Karpas-422 (cell line): ENCODE measurements at regions not wholly inside any gene's neighbourhood (a gene's known extent, or its start where the extent isn't known, plus 50 kb on each side); places are given as distances from the start of the nearest gene placed in this dataset.

Experiments
- DNase-seq: peaks from one replicate; pipeline ENCODE4 v3.0.0-alpha.2; 2015
- H2AFZ ChIP-seq: fragments of 200-600 bp; sonication (generic); 2 replicates; pipeline ENCODE4 v1.6.1; 2014; ENCODE audit warnings: antibody characterized with exemption, low read length, mixed read lengths
- H3K27ac ChIP-seq: fragments of 200-600 bp; sonication (generic); 2 replicates; pipeline ENCODE4 v1.5.1; 2014; ENCODE audit warnings: mild to moderate bottlenecking, low read length, moderate library complexity
- H3K27me3 ChIP-seq: fragments of 200-600 bp; sonication (generic); 2 replicates; pipeline ENCODE4 v1.6.1; 2014; ENCODE audit warnings: low read length, mixed read lengths
- H3K36me3 ChIP-seq: fragments of 200-600 bp; sonication (generic); 2 replicates; pipeline ENCODE4 v1.6.1; 2014; ENCODE audit warnings: low read length, mixed read lengths; ENCODE audit not compliant: insufficient read depth
- H3K4me1 ChIP-seq: fragments of 200-600 bp; sonication (generic); 2 replicates; pipeline ENCODE4 v1.6.1; 2014; ENCODE audit warnings: mild to moderate bottlenecking, low read length, mixed read lengths
- H3K4me2 ChIP-seq: fragments of 200-600 bp; sonication (generic); 2 replicates; pipeline ENCODE4 v1.6.1; 2014; ENCODE audit warnings: low read length, low read depth, mild to moderate bottlenecking; ENCODE audit not compliant: poor library complexity, severe bottlenecking
- H3K4me3 ChIP-seq: fragments of 200-600 bp; sonication (generic); 2 replicates; pipeline ENCODE4 v1.5.1; 2014; ENCODE audit warnings: mild to moderate bottlenecking, antibody characterized with exemption, low read length, mixed read lengths
- H3K79me2 ChIP-seq: fragments of 200-600 bp; sonication (generic); 2 replicates; pipeline ENCODE4 v1.6.1; 2014; ENCODE audit warnings: mild to moderate bottlenecking, low read length, mixed read lengths
- H3K9ac ChIP-seq: fragments of 200-600 bp; sonication (generic); 2 replicates; pipeline ENCODE4 v1.6.0; 2014; ENCODE audit warnings: low read length
- H3K9me2 ChIP-seq: fragments of 200-600 bp; sonication (generic), shearing (Covaris generic); replicated peaks from 2 replicates; pipeline ENCODE4 v1.6.0; 2014; ENCODE audit warnings: mild to moderate bottlenecking, low read length, moderate library complexity; ENCODE audit not compliant: insufficient read depth
- H3K9me3 ChIP-seq: fragments of 300-700, 200-600 bp; sonication (generic); 2 replicates; pipeline ENCODE4 v1.6.1; 2014; ENCODE audit warnings: low read length, mixed read lengths
- H4K20me1 ChIP-seq: fragments of 200-600 bp; sonication (generic); 2 replicates; pipeline ENCODE4 v1.6.1; 2014; ENCODE audit warnings: mild to moderate bottlenecking, antibody characterized with exemption, low read length, low read depth; ENCODE audit not compliant: insufficient read depth

GRCh38 chr4:24464566-24464965 is 119.8 kb downstream of the DHX15 start:
- no peak overlapping the region for H3K9ac ChIP-seq
- H3K4me2 ChIP-seq, result no peak overlapping the region
- H3K27me3 ChIP-seq, result no peaks in the 10 kb centered on the region
- no peak for DNase-seq
- H3K4me3 ChIP-seq, result no peak overlapping the region
- no peak overlapping the region for H2AFZ ChIP-seq
- H3K79me2 ChIP-seq, result no peaks in the 10 kb centered on the region
- no peaks in the 10 kb centered on the region for H3K36me3 ChIP-seq
- H3K4me1 ChIP-seq, result no peaks in the 10 kb centered on the region
- H4K20me1 ChIP-seq, result no peaks in the 10 kb centered on the region
- no peaks in the 10 kb centered on the region for H3K9me3 ChIP-seq
- no peak overlapping the region for H3K27ac ChIP-seq
- no peaks in the 10 kb centered on the region for H3K9me2 ChIP-seq

- H3K36me3 ChIP-seq, result no peaks in the 10 kb centered on the region
- no peak overlapping the region for H2AFZ ChIP-seq
- no peaks in the 10 kb centered on the region for H4K20me1 ChIP-seq
- no peak for DNase-seq
- no peaks in the 10 kb centered on the region for H3K9me3 ChIP-seq
- H3K27ac ChIP-seq, result no peak overlapping the region
- H3K4me2 ChIP-seq, result no peak overlapping the region
- H3K9me2 ChIP-seq, result no peaks in the 10 kb centered on the region
- H3K79me2 ChIP-seq, result no peaks in the 10 kb centered on the region
- H3K4me1 ChIP-seq, result no peaks in the 10 kb centered on the region
- H3K4me3 ChIP-seq, result no peak overlapping the region
- H3K9ac ChIP-seq, result no peak overlapping the region
- no peaks in the 10 kb centered on the region for H3K27me3 ChIP-seq
Measured at GRCh38 chr4:24456431-24456830, 127.9 kb downstream of the DHX15 start.

- Histone ChIP-seq H3K27ac (no peak overlapping the region), H4K20me1 (no peaks in the 10 kb centered on the region), H3K4me2 (no peak overlapping the region), H3K79me2 (no peaks in the 10 kb centered on the region), H3K36me3 (no peaks in the 10 kb centered on the region), H2AFZ (no peak overlapping the region), H3K9me2 (no peaks in the 10 kb centered on the region), H3K4me1 (no peaks in the 10 kb centered on the region), H3K9me3 (no peaks in the 10 kb centered on the region), H3K4me3 (no peak overlapping the region), H3K27me3 (no peaks in the 10 kb centered on the region), H3K9ac (no peak overlapping the region)
- DNase-seq, result no peak
Measured at GRCh38 chr4:24453951-24454350, 130.4 kb downstream of the DHX15 start.

- no peak overlapping the region for H3K4me2 ChIP-seq
- H3K27me3 ChIP-seq, result no peaks in the 10 kb centered on the region
- no peak overlapping the region for H3K27ac ChIP-seq
- H3K4me3 ChIP-seq, result no peak overlapping the region
- H3K79me2 ChIP-seq, result no peaks in the 10 kb centered on the region
- no peak overlapping the region for H3K9ac ChIP-seq
- H2AFZ ChIP-seq, result no peak overlapping the region
- H3K9me2 ChIP-seq, result no peaks in the 10 kb centered on the region
- no peaks in the 10 kb centered on the region for H3K4me1 ChIP-seq
- no peaks in the 10 kb centered on the region for H3K9me3 ChIP-seq
- no peaks in the 10 kb centered on the region for H4K20me1 ChIP-seq
- no peaks in the 10 kb centered on the region for H3K36me3 ChIP-seq
- no peak for DNase-seq
Measured at GRCh38 chr4:24451870-24452269, 132.5 kb downstream of the DHX15 start.

- Histone ChIP-seq H3K27me3 (no peaks in the 10 kb centered on the region), H3K9me2 (no peaks in the 10 kb centered on the region), H3K4me2 (no peak overlapping the region), H3K9ac (no peak overlapping the region), H3K4me1 (no peaks in the 10 kb centered on the region), H2AFZ (no peak overlapping the region), H3K79me2 (no peaks in the 10 kb centered on the region), H3K27ac (no peak overlapping the region), H3K36me3 (no peaks in the 10 kb centered on the region), H3K4me3 (no peak overlapping the region), H3K9me3 (no peaks in the 10 kb centered on the region), H4K20me1 (no peaks in the 10 kb centered on the region)
- no peak for DNase-seq
Measured at GRCh38 chr4:24443200-24443599, 141.2 kb downstream of the DHX15 start.

GRCh38 chr4:24440765-24441164 is 143.6 kb downstream of the DHX15 start:
- H3K36me3 ChIP-seq, result no peaks in the 10 kb centered on the region
- no peaks in the 10 kb centered on the region for H4K20me1 ChIP-seq
- no peak overlapping the region for H3K4me3 ChIP-seq
- no peak overlapping the region for H3K27ac ChIP-seq
- no peak overlapping the region for H2AFZ ChIP-seq
- H3K9me2 ChIP-seq, result no peaks in the 10 kb centered on the region
- H3K79me2 ChIP-seq, result no peaks in the 10 kb centered on the region
- H3K27me3 ChIP-seq, result no peaks in the 10 kb centered on the region
- H3K9ac ChIP-seq, result no peak overlapping the region
- H3K4me1 ChIP-seq, result no peaks in the 10 kb centered on the region
- H3K9me3 ChIP-seq, result no peaks in the 10 kb centered on the region
- DNase-seq, result no peak
- H3K4me2 ChIP-seq, result no peak overlapping the region

- no peaks in the 10 kb centered on the region for H3K4me1 ChIP-seq
- H3K9me3 ChIP-seq, result no peaks in the 10 kb centered on the region
- H3K79me2 ChIP-seq, result no peaks in the 10 kb centered on the region
- no peak overlapping the region for H3K4me3 ChIP-seq
- H3K27ac ChIP-seq, result no peak overlapping the region
- no peaks in the 10 kb centered on the region for H3K36me3 ChIP-seq
- H3K27me3 ChIP-seq, result no peaks in the 10 kb centered on the region
- H2AFZ ChIP-seq, result no peak overlapping the region
- H3K9me2 ChIP-seq, result no peaks in the 10 kb centered on the region
- H3K9ac ChIP-seq, result no peak overlapping the region
- DNase-seq, result no peak
- H4K20me1 ChIP-seq, result no peaks in the 10 kb centered on the region
- no peak overlapping the region for H3K4me2 ChIP-seq
Measured at GRCh38 chr4:24434241-24434640, 150.1 kb downstream of the DHX15 start.

- no peaks in the 10 kb centered on the region for H3K9me3 ChIP-seq
- H3K9ac ChIP-seq, result no peak overlapping the region
- no peaks in the 10 kb centered on the region for H3K4me1 ChIP-seq
- H3K27me3 ChIP-seq, result no peaks in the 10 kb centered on the region
- no peak for DNase-seq
- H3K9me2 ChIP-seq, result no peaks in the 10 kb centered on the region
- no peaks in the 10 kb centered on the region for H3K79me2 ChIP-seq
- H3K27ac ChIP-seq, result no peak overlapping the region
- no peak overlapping the region for H2AFZ ChIP-seq
- no peaks in the 10 kb centered on the region for H4K20me1 ChIP-seq
- H3K4me2 ChIP-seq, result no peak overlapping the region
- H3K4me3 ChIP-seq, result no peak overlapping the region
- no peaks in the 10 kb centered on the region for H3K36me3 ChIP-seq
Measured at GRCh38 chr4:24433515-24434214, 150.7 kb downstream of the DHX15 start.
